Activated CD4-positive, alpha-beta memory T cell treated with anti-CD3 and anti-CD28 coated beads for 36 hours (primary cell): ENCODE measurements at regions not wholly inside any gene's neighbourhood (a gene's known extent, or its start where the extent isn't known, plus 50 kb on each side); places are given as distances from the start of the nearest gene placed in this dataset.

Source experiments
- CTCF ChIA-PET: fragments of 350-600 bp; sonication (Branson Sonifier 250); formaldehyde crosslinking; loops from one replicate; lab custom pipeline; 2021; ENCODE audit warnings: antibody characterized with exemption, inconsistent platforms; lab: Charles Lee
- POLR2A ChIA-PET: fragments of 350-600 bp; sonication (Branson Sonifier 250); formaldehyde crosslinking; loops from one replicate; lab custom pipeline; 2021; ENCODE audit warnings: antibody characterized with exemption; lab: Charles Lee
- DNase-seq: peaks from one replicate; pipeline ENCODE4 v3.0.0-alpha.2; 2020
- H3K27ac Mint-ChIP-seq: one replicate; pipeline ENCODE4 v1.8.0; 2021; ENCODE audit warnings: mixed read lengths
- H3K27me3 Mint-ChIP-seq: one replicate; pipeline ENCODE4 v1.8.0; 2021; ENCODE audit warnings: mixed read lengths
- H3K36me3 Mint-ChIP-seq: one replicate; pipeline ENCODE4 v1.8.0; 2021; ENCODE audit warnings: mixed read lengths
- H3K4me1 Mint-ChIP-seq: one replicate; pipeline ENCODE4 v1.8.0; 2021; ENCODE audit warnings: low read depth, mixed read lengths
- H3K4me3 Mint-ChIP-seq: one replicate; pipeline ENCODE4 v1.8.0; 2021; ENCODE audit warnings: mild to moderate bottlenecking, mixed read lengths
- H3K9me3 Mint-ChIP-seq: one replicate; pipeline ENCODE4 v1.8.0; 2021; ENCODE audit warnings: mixed read lengths
- intact Hi-C: fragments of 100-400 bp; cut with micrococcal nuclease; formaldehyde crosslinking; loops from one replicate; pipeline ENCODE4 v1.15.1; 2023

GRCh38 chr12:126224032-126224431 lies 1158.8 kb downstream of the AACS start:
- ChIA-PET CTCF (no interaction called here), POLR2A (no interaction called here)
- no peak for DNase-seq
- intact Hi-C loops: no loop called here
- no peak overlapping the region for H3K27ac Mint-ChIP-seq
- H3K36me3 Mint-ChIP-seq: no peaks in the 10 kb centered on the region
- H3K4me3 Mint-ChIP-seq: no peak overlapping the region
- peaks cover 10% of the 10 kb centered on the region for H3K9me3 Mint-ChIP-seq
- H3K4me1 Mint-ChIP-seq: no peaks in the 10 kb centered on the region
- no peaks in the 10 kb centered on the region for H3K27me3 Mint-ChIP-seq

GRCh38 chr12:126228936-126229335 lies 1163.7 kb downstream of the AACS start:
- no peak for DNase-seq
- Mint-ChIP-seq H3K4me1 (no peaks in the 10 kb centered on the region), H3K9me3 (peaks cover 10% of the 10 kb centered on the region), H3K4me3 (no peak overlapping the region), H3K27ac (no peak overlapping the region), H3K36me3 (no peaks in the 10 kb centered on the region), H3K27me3 (no peaks in the 10 kb centered on the region)
- ChIA-PET POLR2A (no interaction called here), CTCF (no interaction called here)
- intact Hi-C loops: no loop called here

GRCh38 chr12:126232711-126233110 lies 1167.5 kb downstream of the AACS start:
- Mint-ChIP-seq H3K9me3 (peaks cover 4% of the 10 kb centered on the region), H3K36me3 (no peaks in the 10 kb centered on the region), H3K27ac (no peak overlapping the region), H3K4me3 (no peak overlapping the region), H3K27me3 (no peaks in the 10 kb centered on the region), H3K4me1 (no peaks in the 10 kb centered on the region)
- ChIA-PET CTCF (no interaction called here), POLR2A (no interaction called here)
- DNase-seq: no peak
- intact Hi-C loops: no loop called here

- Mint-ChIP-seq H3K4me1 (no peaks in the 10 kb centered on the region), H3K36me3 (no peaks in the 10 kb centered on the region), H3K4me3 (no peak overlapping the region), H3K27me3 (no peaks in the 10 kb centered on the region), H3K27ac (no peak overlapping the region), H3K9me3 (peaks cover 4% of the 10 kb centered on the region)
- ChIA-PET POLR2A (no interaction called here), CTCF (no interaction called here)
- DNase-seq: no peak
- intact Hi-C loops: no loop called here
Measured at GRCh38 chr12:126233625-126234024, 1168.4 kb downstream of the AACS start.

GRCh38 chr12:126243814-126244440 lies 1178.7 kb downstream of the AACS start:
- H3K27ac Mint-ChIP-seq: no peak overlapping the region
- no peak for DNase-seq
- intact Hi-C loops: no loop called here
- H3K36me3 Mint-ChIP-seq: no peaks in the 10 kb centered on the region
- CTCF ChIA-PET: no interaction called here
- POLR2A ChIA-PET: interaction anchor here (0.6 kb wide), 1 partner anchor 953 kb away, joined by 3 read pairs; no protein-coding TSS in a partner anchor
- H3K4me1 Mint-ChIP-seq: no peaks in the 10 kb centered on the region
- no peaks in the 10 kb centered on the region for H3K27me3 Mint-ChIP-seq
- no peak overlapping the region for H3K4me3 Mint-ChIP-seq
- no peaks in the 10 kb centered on the region for H3K9me3 Mint-ChIP-seq

GRCh38 chr12:126247936-126248335 lies 1182.7 kb downstream of the AACS start:
- Mint-ChIP-seq H3K36me3 (no peaks in the 10 kb centered on the region), H3K27me3 (no peaks in the 10 kb centered on the region), H3K4me3 (no peak overlapping the region), H3K9me3 (peaks cover 5% of the 10 kb centered on the region), H3K27ac (no peak overlapping the region), H3K4me1 (no peaks in the 10 kb centered on the region)
- CTCF ChIA-PET: no interaction called here
- intact Hi-C loops: no loop called here
- POLR2A ChIA-PET: no interaction called here
- no peak for DNase-seq

GRCh38 chr12:126248871-126249403 lies 1183.7 kb downstream of the AACS start:
- no peaks in the 10 kb centered on the region for H3K4me1 Mint-ChIP-seq

GRCh38 chr12:126258190-126258589 lies 1193.0 kb downstream of the AACS start:
- no peaks in the 10 kb centered on the region for H3K27me3 Mint-ChIP-seq
- ChIA-PET CTCF (no interaction called here), POLR2A (no interaction called here)
- H3K9me3 Mint-ChIP-seq: peaks cover 2% of the 10 kb centered on the region
- H3K4me1 Mint-ChIP-seq: no peaks in the 10 kb centered on the region
- H3K4me3 Mint-ChIP-seq: no peak overlapping the region
- no peaks in the 10 kb centered on the region for H3K36me3 Mint-ChIP-seq
- intact Hi-C loops: no loop called here
- H3K27ac Mint-ChIP-seq: no peak overlapping the region
- DNase-seq: no peak

More at GRCh38 chr12:126248871-126249403, 1183.7 kb downstream of the AACS start:
- H3K27ac Mint-ChIP-seq: no peak overlapping the region
- POLR2A ChIA-PET: no interaction called here
- H3K36me3 Mint-ChIP-seq: no peaks in the 10 kb centered on the region
- H3K4me3 Mint-ChIP-seq: no peak overlapping the region
- CTCF ChIA-PET: no interaction called here
- intact Hi-C loops: no loop called here
- H3K9me3 Mint-ChIP-seq: peaks cover 5% of the 10 kb centered on the region
- DNase-seq: no peak
- no peaks in the 10 kb centered on the region for H3K27me3 Mint-ChIP-seq

- no peak overlapping the region for H3K4me3 Mint-ChIP-seq
- H3K9me3 Mint-ChIP-seq: peaks cover 4% of the 10 kb centered on the region
- intact Hi-C loops: no loop called here
- POLR2A ChIA-PET: no interaction called here
- H3K27ac Mint-ChIP-seq: no peak overlapping the region
- no peaks in the 10 kb centered on the region for H3K4me1 Mint-ChIP-seq
- no peaks in the 10 kb centered on the region for H3K27me3 Mint-ChIP-seq
- H3K36me3 Mint-ChIP-seq: no peaks in the 10 kb centered on the region
- no peak for DNase-seq
- CTCF ChIA-PET: no interaction called here
Measured at GRCh38 chr12:126262829-126263228, 1197.6 kb downstream of the AACS start.

GRCh38 chr12:126268222-126268621 lies 1203.0 kb downstream of the AACS start:
- CTCF ChIA-PET: no interaction called here
- intact Hi-C loops: no loop called here
- Mint-ChIP-seq H3K4me3 (no peak overlapping the region), H3K36me3 (no peaks in the 10 kb centered on the region), H3K4me1 (no peaks in the 10 kb centered on the region), H3K27ac (no peak overlapping the region), H3K27me3 (no peaks in the 10 kb centered on the region), H3K9me3 (peaks cover 10% of the 10 kb centered on the region)
- POLR2A ChIA-PET: no interaction called here
- no peak for DNase-seq

GRCh38 chr12:126271159-126271558 lies 1205.9 kb downstream of the AACS start:
- H3K27me3 Mint-ChIP-seq: no peaks in the 10 kb centered on the region
- no peaks in the 10 kb centered on the region for H3K36me3 Mint-ChIP-seq
- POLR2A ChIA-PET: no interaction called here
- no peaks in the 10 kb centered on the region for H3K4me1 Mint-ChIP-seq
- no peak for DNase-seq
- CTCF ChIA-PET: no interaction called here
- H3K27ac Mint-ChIP-seq: no peak overlapping the region
- intact Hi-C loops: no loop called here
- H3K9me3 Mint-ChIP-seq: peaks cover 9% of the 10 kb centered on the region
- no peak overlapping the region for H3K4me3 Mint-ChIP-seq

- Mint-ChIP-seq H3K4me3 (no peak overlapping the region), H3K27ac (no peak overlapping the region), H3K36me3 (no peaks in the 10 kb centered on the region), H3K27me3 (no peaks in the 10 kb centered on the region), H3K9me3 (peaks cover 8% of the 10 kb centered on the region), H3K4me1 (no peaks in the 10 kb centered on the region)
- no peak for DNase-seq
- POLR2A ChIA-PET: no interaction called here
- intact Hi-C loops: no loop called here
- CTCF ChIA-PET: no interaction called here
Measured at GRCh38 chr12:126282691-126283090, 1217.5 kb downstream of the AACS start.

- H3K4me1 Mint-ChIP-seq: no peaks in the 10 kb centered on the region
- no peak overlapping the region for H3K4me3 Mint-ChIP-seq
- intact Hi-C loops: no loop called here
- no peak for DNase-seq
- POLR2A ChIA-PET: no interaction called here
- H3K36me3 Mint-ChIP-seq: no peaks in the 10 kb centered on the region
- CTCF ChIA-PET: no interaction called here
- H3K27ac Mint-ChIP-seq: no peak overlapping the region
- H3K9me3 Mint-ChIP-seq: peaks cover 11% of the 10 kb centered on the region
- no peaks in the 10 kb centered on the region for H3K27me3 Mint-ChIP-seq
Measured at GRCh38 chr12:126286203-126286602, 1221.0 kb downstream of the AACS start.
